ENCODE measurements at regions not wholly inside any gene's neighbourhood (a gene's known extent, or its start where the extent isn't known, plus 50 kb on each side); places are given as distances from the start of the nearest gene placed in this dataset.

DNA sequence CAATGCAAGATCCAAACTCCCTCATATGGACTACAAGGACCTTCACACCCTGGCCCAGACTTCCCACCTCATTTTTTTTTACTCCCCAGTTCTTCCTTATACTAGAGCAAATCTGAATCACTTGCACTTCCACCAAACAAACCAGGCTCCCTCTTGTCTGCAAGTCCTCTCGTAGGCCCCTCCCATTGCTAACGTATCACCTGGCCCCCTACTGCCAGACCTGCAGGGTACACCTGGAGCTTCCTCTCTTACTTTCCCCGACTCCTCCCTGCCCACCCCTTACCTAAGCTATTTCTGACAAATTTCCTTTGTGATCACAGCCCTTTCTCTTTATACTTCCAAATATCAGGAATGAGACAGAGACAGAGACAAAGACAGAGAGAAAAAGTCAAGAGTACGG is 463.9 kb downstream of the GALC start:
- no peak for DNase-seq (ENCODE audit: low read depth, low spot score)

DNA sequence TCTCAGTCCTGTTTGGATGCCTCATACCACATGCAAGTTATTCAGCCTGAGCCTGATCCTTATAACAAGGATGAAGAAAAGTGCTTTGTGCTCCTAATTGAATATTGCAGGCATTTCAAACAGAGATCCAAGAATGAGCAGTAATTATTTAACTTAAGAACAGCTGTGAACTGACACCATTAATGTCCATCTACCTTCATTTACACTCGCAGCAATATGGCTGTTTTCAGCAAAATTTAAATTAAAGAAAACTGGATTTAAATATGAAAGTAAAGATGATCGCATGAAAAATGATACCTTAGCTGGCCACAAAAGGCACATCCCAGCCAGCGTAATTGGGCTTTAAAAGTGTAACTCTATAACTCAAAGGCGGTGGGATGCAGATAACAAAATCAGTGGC is 466.3 kb downstream of the GALC start:
- DNase-seq (ENCODE audit: low read depth, low spot score), result no peak

DNA sequence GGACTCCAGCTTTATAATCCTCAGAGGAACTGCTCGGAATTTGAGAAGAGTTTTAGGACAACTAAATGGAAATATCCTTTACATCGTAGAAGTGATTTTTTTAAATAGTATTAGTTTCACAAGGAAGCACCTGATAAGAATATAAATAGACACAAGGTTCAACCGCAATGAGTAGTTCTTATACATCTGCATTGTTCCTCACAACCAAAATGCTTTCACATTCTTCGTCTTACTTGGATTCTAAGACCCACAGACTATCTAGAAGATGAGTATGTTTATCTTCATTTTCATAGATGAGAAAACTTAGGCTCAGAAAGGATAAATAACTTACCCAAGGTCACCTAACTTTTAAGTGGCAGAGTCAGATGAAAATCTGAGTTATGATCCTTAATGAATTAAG is 469.0 kb downstream of the GALC start:
- no peak for DNase-seq (ENCODE audit: low read depth, low spot score)

DNA sequence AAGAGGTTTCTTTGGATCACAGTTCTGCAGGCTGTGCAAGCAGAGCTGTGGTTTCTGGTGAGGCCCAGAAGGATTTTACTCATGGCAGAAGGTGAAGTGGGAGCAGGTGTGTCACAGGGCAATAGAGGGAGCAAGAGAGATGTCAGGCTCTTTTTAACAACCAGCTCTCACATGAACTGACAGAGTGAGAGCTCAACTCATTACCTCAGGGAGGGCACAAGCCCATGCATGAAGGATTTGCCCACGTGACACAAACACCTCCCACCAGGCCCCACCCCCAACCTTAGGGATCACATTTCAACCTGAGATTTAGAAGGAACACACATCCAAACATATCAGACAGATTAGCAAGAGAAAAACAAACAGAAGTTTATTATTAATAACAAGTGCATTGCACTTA is 470.4 kb downstream of the GALC start:
- DNase-seq (ENCODE audit: low read depth, low spot score), result no peak

DNA sequence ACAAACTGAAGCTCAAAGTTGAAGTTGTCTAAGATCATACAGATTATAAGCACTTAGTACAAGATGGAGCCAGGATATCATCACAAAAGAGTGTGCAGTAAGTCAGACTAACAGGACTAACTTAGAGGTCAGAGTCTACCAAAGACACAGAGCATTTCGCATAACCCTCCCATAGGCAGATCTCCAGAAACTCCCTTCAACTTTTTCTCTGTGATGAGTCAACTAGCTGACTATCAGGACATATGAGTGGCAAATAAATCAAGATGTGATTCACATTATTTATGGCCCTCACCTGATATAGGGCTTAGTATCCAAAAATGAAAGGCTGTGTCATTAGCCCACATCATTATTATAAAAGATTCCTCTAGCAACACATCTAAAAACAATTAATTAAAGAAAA is 484.6 kb downstream of the GALC start:
- DNase-seq (ENCODE audit: low read depth, low spot score), result no peak

DNA sequence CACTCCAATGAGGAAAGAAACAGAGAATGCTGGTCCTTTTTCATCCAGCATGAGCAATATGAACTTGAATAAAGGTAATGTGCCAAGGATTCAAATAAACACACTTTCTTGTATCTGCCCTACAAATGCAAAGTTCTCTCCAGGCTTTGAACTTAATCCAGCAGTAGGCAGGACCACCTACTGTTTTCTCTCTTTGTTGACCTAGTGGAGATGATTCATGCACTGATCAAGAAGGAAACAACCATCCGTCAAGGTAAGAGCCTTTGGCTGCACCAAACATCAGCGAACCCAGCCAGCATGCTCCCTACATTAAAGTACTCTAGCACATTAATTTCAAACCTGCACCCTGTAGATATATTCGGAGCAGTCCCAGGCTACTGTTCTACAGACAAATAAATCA is 489.3 kb downstream of the GALC start:
- no peak for DNase-seq (ENCODE audit: low read depth, low spot score)

DNA sequence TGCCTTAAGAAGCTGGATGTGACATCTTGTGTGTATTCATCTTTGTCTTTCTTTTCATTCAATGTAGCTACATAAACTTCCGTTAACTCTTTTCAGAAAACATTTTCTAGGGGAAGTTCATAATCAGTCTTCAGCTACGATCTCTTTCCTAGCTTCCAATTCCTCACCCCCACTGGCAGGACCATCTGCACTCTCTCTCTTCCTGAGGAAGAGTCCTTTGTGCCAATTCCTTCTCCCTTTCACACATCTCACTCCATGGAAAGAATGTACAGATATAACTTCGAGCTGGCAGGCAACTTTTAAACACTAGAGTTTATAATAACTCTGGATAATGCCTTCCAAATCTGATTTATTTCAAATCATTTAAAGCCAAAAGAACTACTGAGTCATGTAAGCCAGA is 495.7 kb downstream of the GALC start:
- no peak for DNase-seq (ENCODE audit: low read depth, low spot score)

DNA sequence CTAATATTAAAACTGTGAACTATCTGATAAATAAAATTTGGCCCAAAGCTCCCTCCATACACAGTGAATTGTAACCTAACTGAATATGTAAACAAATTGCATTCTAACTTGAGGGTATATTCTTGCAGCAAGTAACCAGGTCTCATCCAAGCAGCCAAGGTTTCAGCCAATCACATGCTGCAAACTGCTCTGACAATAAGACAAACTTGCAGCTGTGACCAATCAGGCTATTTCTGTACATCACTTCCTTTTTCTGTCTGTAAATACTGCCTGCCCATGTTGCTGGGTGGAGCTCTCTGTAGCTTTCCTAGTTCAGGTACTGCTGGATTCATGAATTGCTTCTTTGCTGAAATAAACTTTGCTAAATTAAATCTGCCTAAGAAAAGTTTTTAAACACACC is 499.0 kb downstream of the GALC start:
- no peak for DNase-seq (ENCODE audit: low read depth, low spot score)

DNA sequence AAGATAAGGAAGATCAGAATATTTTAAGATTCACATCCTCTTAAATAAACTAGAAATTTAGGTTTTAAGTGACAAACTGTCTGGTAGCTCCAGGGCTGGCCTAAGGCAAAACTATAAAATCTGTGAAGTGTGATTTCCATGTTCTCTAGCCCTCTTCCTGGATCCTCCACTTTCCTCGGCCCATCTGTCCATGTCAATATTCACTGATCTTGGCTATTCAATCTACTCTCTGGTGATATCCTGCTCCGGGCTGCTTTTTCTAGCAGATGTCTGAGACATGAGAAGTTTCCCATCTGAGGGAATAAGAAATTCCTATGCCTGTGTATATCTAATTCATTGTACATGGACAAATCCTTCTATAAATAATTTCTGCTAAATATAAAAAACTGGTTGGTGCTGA is 500.4 kb downstream of the GALC start:
- no peak for DNase-seq (ENCODE audit: low read depth, low spot score)

DNA sequence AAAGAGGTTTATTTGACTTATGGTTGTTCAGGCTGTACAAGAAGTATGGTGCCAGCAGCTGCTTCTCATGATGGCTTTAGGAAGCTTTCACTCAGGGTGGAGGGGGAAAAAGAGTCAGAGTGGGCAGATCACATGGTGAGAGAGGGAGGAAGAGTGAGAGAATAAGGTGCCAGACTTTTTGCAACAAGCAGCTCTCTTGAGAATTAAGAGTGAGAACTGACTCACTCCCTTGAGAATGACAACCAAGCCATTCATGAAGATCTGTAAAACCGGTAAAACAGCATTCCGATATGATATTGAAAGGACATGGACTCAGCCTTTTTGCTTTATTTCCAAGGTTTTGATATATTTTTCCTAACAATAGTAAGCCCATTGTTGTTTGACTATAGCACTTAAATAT is 501.2 kb downstream of the GALC start:
- no peak for DNase-seq (ENCODE audit: low read depth, low spot score)

DNA sequence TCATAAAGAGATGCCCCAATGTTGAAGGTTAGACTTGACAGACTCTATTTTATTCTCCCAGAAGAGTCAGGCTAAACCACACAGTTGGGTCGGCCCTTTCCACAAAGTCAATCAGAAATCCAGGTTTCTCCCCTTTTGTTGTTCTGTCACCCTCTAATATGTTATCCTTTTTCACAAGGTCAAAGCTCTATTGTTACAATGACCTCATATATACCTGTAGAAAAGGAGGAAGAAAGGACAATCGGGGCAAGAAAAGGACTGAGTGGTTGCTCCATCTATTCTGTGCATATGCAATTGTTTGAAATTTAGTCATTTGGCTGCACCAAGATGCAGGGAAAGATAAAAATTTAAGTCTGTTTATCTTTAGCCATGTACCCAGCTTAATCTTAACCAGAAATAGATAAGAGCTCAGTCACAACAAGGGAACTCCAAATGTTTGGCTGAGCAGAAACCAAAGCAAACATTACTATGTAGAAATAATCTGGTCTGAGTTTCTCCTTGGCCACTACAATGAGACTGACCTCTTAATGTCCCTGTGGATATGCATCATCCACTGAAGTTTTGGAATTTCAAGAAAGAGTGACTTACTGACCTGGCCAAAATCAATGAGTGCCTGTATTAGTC is 503.7 kb downstream of the GALC start:
- DNase-seq (ENCODE audit: low read depth, low spot score), result peak; percentile 6

DNA sequence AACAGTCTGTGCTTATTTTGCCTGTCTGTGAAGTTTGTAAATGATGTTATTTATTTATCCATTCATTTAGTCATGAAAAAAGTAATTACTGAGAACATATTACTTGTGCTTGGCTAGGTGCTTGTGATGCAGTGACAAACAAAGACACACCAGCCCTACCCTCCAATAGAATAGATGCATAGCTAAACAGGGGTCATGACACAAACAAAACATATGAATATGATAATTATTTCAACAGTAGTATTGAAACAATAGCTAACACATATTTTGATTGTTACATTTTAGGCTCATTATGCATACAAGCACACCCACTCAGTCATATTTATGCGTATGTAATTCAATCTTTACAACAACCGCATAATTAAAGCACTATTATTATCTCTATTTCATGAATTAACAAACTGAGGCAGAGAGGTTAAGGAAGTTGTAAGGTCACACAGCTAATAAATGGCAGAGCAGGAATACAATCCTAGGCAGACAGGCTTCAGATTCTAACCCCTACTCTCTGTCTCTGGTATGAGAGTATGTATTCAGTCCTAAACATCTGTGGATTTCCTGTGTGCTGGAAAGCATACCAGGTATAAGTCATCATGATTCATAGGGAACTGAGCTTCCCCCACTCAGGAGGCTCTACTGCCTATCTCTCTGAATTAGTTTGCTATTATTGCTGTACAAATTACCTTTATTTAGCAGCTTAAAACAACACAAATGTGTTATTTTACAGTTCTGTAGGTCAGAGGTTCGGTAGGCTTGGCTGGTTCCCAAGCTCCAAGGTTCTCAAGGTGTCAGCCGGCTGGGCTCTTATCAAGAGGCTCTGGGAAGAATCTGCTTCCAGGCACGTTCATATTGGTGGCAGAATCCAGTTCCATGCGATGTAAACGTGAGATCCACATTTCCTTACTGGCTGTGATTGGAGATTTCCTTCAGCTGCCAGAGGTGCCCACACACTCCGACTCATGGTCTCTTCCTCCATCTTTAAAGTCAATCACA is 509.4 kb downstream of the GALC start:
- DNase-seq (ENCODE audit: low read depth, low spot score), result peak; percentile 2

DNA sequence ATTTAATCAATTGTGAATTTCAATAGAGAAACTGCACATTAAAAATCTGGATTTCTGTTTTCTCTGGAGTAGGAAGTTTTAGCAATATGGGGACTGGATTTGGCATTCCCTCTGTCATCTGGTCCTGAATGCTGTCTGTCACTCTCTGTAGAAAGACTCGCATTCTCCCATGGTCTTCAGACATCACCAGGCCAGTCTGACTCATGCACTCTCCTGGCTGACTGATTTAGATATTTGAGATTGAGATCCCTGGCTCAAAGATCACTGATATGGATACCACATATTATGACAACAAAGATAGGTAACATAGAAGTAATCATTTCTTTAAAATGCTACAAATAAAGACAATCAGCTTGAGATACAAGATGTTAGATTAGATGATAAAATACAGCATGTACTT is 524.5 kb downstream of the GALC start:
- no peak for DNase-seq (ENCODE audit: low read depth, low spot score)

DNA sequence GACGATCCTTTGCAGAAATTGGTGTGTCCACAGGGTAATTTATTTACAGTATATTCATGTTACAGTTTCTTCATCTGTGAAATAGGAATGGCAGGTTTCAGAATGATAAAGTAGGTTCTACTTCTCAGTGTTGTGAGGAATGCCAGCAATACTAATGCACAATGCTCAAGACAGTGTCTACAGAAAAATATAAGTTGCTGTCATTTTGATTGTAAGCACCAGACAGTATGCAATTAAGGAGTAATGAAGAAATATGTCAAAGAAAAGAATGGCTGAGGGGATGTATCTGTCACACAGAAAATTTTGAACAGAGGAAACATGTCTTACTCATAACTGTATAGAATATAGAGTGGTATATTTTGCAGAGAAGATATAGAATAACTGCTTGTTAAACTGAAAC is 525.4 kb downstream of the GALC start:
- DNase-seq (ENCODE audit: low read depth, low spot score), result no peak

DNA sequence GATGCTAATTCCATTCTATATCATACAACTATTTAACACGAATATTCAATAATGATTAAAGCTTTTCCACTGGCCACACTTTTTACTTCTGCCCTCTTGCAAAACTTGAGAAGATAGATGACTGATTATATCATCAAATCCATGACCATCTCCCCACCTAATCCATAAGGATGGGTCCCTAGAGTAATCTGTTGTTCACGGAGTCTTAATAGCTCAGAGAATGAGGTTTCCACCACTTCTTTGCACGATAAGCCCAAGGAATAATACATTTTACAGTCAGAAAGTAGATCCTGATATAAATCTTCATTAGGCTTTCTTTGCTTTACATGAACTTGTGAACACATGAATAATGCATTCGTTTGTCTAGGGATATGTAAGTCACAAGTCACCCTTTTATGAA is 527.2 kb downstream of the GALC start:
- no peak for DNase-seq (ENCODE audit: low read depth, low spot score)

DNA sequence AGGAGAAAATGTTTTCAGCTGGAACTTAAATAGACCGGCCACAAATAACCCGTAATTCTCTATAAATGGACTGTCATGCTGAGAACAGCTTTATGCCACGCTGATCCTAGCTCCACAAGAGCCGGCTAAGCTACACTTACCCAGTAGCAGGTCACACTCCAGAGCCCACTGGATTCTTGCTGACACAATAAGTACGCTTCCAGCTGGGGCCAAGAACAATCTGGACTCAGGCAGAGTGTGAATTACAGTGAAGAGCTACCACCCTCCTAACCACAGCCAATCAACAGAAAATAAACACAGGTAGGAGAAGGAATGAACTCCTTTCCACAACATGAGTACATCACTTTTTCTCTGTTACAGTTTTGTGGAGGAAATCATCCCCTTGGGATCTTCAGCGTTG is 531.3 kb downstream of the GALC start:
- DNase-seq (ENCODE audit: low read depth, low spot score), result no peak

DNA sequence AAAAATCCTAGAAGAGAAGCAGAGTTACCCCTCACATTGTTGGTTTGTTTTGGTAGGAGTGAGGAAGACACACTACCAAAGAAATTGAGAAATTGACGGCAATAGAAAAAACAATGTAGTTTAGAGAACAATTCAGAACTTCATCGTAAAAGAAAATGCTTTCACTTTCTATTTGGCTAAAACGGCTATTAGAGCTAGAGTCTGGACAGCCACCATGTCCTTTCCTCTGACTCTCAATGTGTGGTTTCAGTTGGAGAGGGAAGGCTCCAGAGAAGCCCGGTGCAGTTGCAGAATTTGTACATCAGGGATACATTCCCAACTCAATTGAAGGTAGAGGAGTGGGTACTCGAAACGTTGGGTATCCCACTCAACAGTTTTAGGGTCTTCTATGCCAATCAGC is 535.3 kb downstream of the GALC start:
- DNase-seq (ENCODE audit: low read depth, low spot score), result no peak

DNA sequence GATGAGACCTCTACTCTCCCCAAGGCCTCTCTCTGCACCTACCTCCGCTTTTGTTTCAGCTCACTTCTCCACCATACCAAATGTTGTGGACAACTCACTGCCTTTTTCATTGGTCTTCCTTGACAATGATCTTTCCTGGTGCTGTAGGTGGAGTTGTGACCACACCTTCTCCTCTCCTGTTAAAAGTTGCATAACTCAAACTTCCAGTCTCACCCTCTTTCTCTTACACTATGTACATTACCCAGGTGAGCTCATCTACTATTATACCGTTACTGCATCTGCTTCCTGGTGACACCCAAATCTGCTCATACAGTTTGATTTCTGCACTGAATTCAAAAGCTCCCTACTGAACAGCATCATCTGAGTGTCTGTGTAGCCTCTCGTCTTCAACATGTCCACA is 542.8 kb downstream of the GALC start:
- no peak for DNase-seq (ENCODE audit: low read depth, low spot score)

DNA sequence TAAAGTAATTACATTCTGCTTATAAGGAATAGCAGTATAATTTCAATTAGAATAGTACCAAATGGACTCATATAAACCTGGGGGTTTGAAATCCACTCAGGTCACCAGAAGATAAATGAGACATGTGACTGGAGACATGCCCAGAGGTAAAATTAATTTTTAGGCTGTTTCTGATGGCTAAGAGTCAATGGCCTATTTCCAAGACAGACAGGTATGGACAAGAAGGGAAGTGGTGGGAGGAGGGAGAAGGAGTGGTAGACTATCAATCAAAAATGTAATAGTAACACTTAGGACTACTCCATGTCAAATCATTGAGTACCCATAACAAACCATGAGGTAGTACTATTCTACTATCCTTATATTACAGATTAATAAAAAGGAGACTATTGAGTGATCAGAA is 544.0 kb downstream of the GALC start:
- no peak for DNase-seq (ENCODE audit: low read depth, low spot score)

DNA sequence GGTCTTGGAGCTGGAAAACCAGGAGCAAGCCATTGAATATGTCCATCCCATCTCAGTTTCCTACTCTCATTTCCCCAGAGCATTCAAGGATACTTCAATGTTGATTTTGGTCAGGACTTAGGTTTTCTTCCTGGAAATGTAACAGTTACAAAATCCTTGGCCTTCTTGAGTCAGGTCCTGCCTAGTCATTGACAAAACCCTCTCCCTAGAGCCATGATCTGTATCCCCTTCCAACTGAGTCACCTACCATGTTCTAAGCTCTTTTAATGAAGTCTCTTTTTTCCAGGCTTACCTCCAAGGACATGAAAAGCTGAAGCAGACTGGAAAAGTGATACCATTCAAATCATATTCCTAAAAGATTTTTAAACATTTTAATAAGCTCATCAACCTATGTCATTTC is 549.2 kb downstream of the GALC start:
- DNase-seq (ENCODE audit: low read depth, low spot score), result no peak

DNA sequence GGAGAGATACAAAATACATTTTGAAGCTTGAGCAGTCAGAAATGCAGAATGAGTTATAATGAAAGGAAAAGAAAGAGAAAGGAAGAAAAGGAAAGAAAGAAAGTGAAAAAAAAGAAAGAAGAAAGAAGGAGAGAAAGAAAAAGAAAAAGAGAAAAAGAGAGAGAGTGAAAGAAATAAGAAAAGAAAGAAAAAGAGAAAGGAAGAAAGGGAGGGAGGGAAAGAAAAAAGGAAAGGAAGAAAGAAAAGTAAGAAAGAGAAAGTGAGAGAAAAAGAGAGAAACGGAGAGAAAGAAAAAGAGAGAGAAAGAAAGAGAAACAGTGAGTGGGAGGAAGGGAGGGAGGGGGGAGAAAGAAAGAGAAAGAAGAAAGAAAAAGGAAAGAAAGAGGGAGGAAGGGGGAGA is 549.9 kb downstream of the GALC start:
- DNase-seq (ENCODE audit: low read depth, low spot score), result no peak

DNA sequence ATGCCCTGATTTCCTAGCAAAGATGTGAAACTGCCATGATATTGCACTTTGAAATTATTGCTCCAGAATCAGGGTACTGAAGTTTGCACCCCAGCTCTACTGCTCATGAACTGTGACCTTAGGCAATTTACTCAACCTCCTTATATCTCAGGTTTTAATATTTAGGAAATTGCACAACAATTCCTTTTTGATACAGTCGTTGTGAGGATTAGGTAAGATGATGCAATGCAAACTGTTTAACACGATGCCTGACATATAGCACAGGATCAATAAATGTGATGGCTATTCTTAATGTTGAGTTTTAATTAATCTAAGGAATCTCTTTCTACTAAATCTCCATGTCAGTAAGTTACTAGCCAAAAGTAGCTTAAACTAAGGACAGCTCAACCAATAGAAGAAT is 555.8 kb downstream of the GALC start:
- no peak for DNase-seq (ENCODE audit: low read depth, low spot score)

DNA sequence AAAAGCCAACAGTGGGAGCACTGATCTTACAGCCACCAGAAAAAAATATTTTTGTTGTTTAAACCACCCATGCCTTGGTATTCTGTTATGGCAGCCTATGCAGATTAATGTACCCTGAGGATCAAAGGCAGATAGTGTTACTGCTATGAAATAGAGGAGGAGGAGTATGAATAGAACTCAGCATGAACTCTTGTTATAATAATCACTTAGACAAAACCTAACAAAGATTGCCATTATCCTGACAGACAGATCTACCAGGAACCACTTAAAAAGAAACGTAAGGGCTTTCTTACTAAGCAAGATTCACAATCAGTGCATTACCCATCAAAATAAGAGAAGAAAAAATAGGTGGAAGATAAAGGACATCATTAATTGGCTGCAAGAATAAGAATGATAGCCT is 558.3 kb downstream of the GALC start:
- DNase-seq (ENCODE audit: low read depth, low spot score), result no peak

Data from astrocyte of the hippocampus (primary cell).